ENCODE measurements at regions not wholly inside any gene's neighbourhood (a gene's known extent, or its start where the extent isn't known, plus 50 kb on each side); places are given as distances from the start of the nearest gene placed in this dataset.

- 86 to 91% methylated on average over 1 of the region's 1 CpG for WGBS, 2 donors
- no peak for DNase-seq
- no peak for TF ChIP-seq POLR2A (IDR thresholded peaks at IDR 0.05)
- TF ChIP-seq CTCF (IDR thresholded peaks at IDR 0.05): no peak
- Histone ChIP-seq H3K9me3 (no peaks in the 10 kb centered on the region), H3K4me3 (no peak overlapping the region), H3K27me3 (no peaks in the 10 kb centered on the region), H3K4me1 (no peaks in the 10 kb centered on the region), H3K27ac (no peak overlapping the region), H3K36me3 (ENCODE audit: low read depth, missing control alignments) (no peaks in the 10 kb centered on the region)
- intact Hi-C loops (cut with DNase I; ENCODE audit: low total_unique reads): no loop called here
These were observed 83.9 kb upstream of the BANK1 start for GRCh38 chr4:101706535-101707057.

- no peaks in the 10 kb centered on the region for H3K27me3 ChIP-seq
- no peaks in the 10 kb centered on the region for H3K4me1 ChIP-seq
- 86 to 95% methylated on average over 1 of the region's 1 CpG for WGBS, 2 donors
- H3K36me3 ChIP-seq (ENCODE audit: low read depth, missing control alignments): no peaks in the 10 kb centered on the region
- no peaks in the 10 kb centered on the region for H3K9me3 ChIP-seq
- intact Hi-C loops (cut with DNase I; ENCODE audit: low total_unique reads): no loop called here
- no peak overlapping the region for H3K27ac ChIP-seq
- DNase-seq: no peak
- no peak overlapping the region for H3K4me3 ChIP-seq
- TF ChIP-seq POLR2A (IDR thresholded peaks at IDR 0.05) (no peak), CTCF (IDR thresholded peaks at IDR 0.05) (no peak)
These were observed 89.0 kb upstream of the BANK1 start for GRCh38 chr4:101701551-101701950.

DNA sequence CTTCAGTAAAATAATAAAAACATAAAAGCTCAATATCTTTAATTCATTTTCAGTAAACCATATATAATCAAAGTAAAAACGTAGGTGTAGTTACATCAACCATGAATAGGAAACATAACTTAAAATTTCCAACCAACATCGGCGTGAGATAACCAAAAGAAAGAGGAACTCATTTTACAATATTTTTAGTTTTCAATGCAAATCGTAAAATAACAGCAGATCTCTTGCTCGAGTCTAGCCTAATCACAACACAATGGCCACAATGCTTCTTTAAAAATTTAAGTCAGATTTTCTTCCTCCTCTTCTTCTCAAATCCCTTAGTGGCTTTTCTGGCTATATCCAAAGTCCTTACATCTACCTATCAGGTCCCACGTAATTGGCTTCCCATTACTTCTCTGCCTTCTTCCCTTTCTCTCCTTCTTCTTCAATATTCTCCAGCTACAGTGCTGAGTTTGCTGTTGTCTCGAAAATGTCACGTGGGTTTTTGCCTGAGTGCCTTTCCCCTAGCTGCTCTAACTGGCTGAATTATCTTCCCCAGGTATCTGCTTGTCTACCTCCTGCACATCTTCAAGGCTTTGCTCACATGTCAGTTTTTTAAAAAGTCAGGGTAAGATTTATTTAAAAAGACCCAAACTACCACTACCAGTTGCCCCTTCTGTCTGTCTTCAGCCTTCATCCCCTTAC, 90.9 kb upstream of the BANK1 start:
- Histone ChIP-seq H3K4me1 (no peaks in the 10 kb centered on the region), H3K36me3 (ENCODE audit: low read depth, missing control alignments) (no peaks in the 10 kb centered on the region)
- intact Hi-C loops (cut with DNase I; ENCODE audit: low total_unique reads): no loop called here

DNA sequence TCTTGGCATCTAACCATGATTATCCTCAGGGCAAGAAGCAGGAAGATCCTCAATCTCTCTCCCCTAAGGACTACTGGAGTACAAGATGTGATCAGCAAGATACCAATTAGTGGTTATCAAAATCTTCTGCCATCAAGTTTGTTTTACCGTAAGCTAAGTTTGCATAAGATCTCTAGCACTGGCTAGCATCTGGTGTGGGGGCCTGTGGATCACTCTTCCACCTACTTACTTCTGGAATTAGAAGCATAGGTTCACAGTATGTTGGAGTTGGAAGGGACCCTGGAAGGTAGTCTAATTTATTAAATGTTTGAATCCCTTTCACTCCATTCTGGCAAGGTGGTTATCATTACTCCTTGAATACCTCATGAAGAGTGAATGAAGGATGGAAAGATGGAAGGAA, 93.3 kb upstream of the BANK1 start:
- WGBS, 2 donors: 67 to 76% methylated on average over 1 of the region's 1 CpG
- Histone ChIP-seq H3K36me3 (ENCODE audit: low read depth, missing control alignments) (no peaks in the 10 kb centered on the region), H3K27ac (no peak overlapping the region), H3K27me3 (no peaks in the 10 kb centered on the region), H3K4me1 (no peaks in the 10 kb centered on the region), H3K9me3 (no peaks in the 10 kb centered on the region), H3K4me3 (no peak overlapping the region)
- no peak for DNase-seq
- intact Hi-C loops (cut with DNase I; ENCODE audit: low total_unique reads): no loop called here
- TF ChIP-seq POLR2A (IDR thresholded peaks at IDR 0.05): no peak
- no peak for TF ChIP-seq CTCF (IDR thresholded peaks at IDR 0.05)

More for the DNA sequence above, 90.9 kb upstream of the BANK1 start:
- no peak overlapping the region for H3K27ac ChIP-seq
- 79 to 81% methylated on average over 8 of the region's 8 CpGs for WGBS, 2 donors
- DNase-seq: no peak
- no peaks in the 10 kb centered on the region for H3K27me3 ChIP-seq
- no peak for TF ChIP-seq CTCF (IDR thresholded peaks at IDR 0.05)
- no peak for TF ChIP-seq POLR2A (IDR thresholded peaks at IDR 0.05)
- no peaks in the 10 kb centered on the region for H3K9me3 ChIP-seq
- no peak overlapping the region for H3K4me3 ChIP-seq

Data from testis (tissue), 2 donors.